Right lobe of liver (tissue), 6 donors: ENCODE measurements at regions not wholly inside any gene's neighbourhood (a gene's known extent, or its start where the extent isn't known, plus 50 kb on each side); places are given as distances from the start of the nearest gene placed in this dataset.

Source experiments
- ATAC-seq, 4 donors: fragments of 200-7000 bp; cut with Tn5 transposase; one replicate each; pipeline ENCODE4 v1.9.1; 2020; ENCODE audit warnings: mild to moderate bottlenecking in 4 of 4, moderate library complexity in 4 of 4
- DNase-seq, 3 donors: peaks; one replicate each; pipeline ENCODE4 v3.0.0-alpha.2; 2020
- H3K27ac ChIP-seq, 3 donors: fragments of 200-600 bp; one replicate each; pipeline ENCODE4 v1.8.0; 2022
- H3K27me3 ChIP-seq, 2 donors: fragments of 200-600 bp; one replicate each; pipeline ENCODE4 v1.8.0; 2022
- H3K36me3 ChIP-seq, 4 donors: fragments of 200-600 bp; sonication (generic) in 1 of 4; one replicate each; pipeline versions ENCODE4 v1.5.1 to v1.8.0; 2017 to 2022; ENCODE audit warnings: control low read depth in 1 of 4
- H3K4me1 ChIP-seq, 4 donors: fragments of 200-600 bp; sonication (generic) in 1 of 4; one replicate each; pipeline versions ENCODE4 v1.5.1 to v1.8.0; 2017 to 2022; ENCODE audit warnings: control low read depth in 1 of 4
- H3K4me3 ChIP-seq, 3 donors: fragments of 200-600 bp; one replicate each; pipeline ENCODE4 v1.8.0; 2022
- H3K9me3 ChIP-seq, 4 donors: fragments of 200-600 bp; sonication (generic) in 1 of 4; one replicate each; pipeline versions ENCODE4 v1.5.1 to v1.8.0; 2017 to 2022; ENCODE audit warnings: control low read depth in 1 of 4
- POLR2A ChIP-seq: fragments of 450-650 bp; IDR thresholded peaks from one replicate; pipeline ENCODE4 v1.6.1; 2017; ENCODE audit warnings: antibody characterized with exemption, mild to moderate bottlenecking
- WGBS: methylation state at CpG from one replicate; pipeline ENCODE4 v1.1.6; 2018; ENCODE audit warnings: low coverage, low lambda C conversion rate; ENCODE audit not compliant: insufficient coverage; ENCODE audit errors: missing lambda C conversion rate; 5-methylcytosine and 5-hydroxymethylcytosine counted together
- intact Hi-C, 2 donors: fragments of 100-400 bp; cut with DNase I; formaldehyde crosslinking; loops; one replicate each; pipeline versions ENCODE4 v1.11.2 to v1.14.1; 2022
- TF ChIP-seq, protein P1 (sequence below), 4 donors: fragments of 200-600 bp in 3 of 4; fragments of 450-650 bp in 1 of 4; IDR thresholded peaks; one replicate each; pipeline versions ENCODE4 v1.5.1 to v1.8.0; 2016 to 2022; ENCODE audit warnings: antibody characterized with exemption in 4 of 4, mild to moderate bottlenecking in 2 of 4
- donor health status: DM: no; HTN: yes; CAD: no.
- donor health status: DM: no; HTN: no; CAD: no.
- donor health status: DM: no; HTN: no; CAD: no.
- donor health status: DM: no; HTN: yes; CAD: no.
- donor health status: DM: no; HTN: yes; CAD: no.

GRCh38 chr10:44439958-44440244, 55.0 kb upstream of the CXCL12 start:
- no peak overlapping the region for H3K27ac ChIP-seq
- no peaks in the 10 kb centered on the region for H3K27me3 ChIP-seq
- TF ChIP-seq POLR2A: no peak
- TF ChIP-seq, protein P1, sequence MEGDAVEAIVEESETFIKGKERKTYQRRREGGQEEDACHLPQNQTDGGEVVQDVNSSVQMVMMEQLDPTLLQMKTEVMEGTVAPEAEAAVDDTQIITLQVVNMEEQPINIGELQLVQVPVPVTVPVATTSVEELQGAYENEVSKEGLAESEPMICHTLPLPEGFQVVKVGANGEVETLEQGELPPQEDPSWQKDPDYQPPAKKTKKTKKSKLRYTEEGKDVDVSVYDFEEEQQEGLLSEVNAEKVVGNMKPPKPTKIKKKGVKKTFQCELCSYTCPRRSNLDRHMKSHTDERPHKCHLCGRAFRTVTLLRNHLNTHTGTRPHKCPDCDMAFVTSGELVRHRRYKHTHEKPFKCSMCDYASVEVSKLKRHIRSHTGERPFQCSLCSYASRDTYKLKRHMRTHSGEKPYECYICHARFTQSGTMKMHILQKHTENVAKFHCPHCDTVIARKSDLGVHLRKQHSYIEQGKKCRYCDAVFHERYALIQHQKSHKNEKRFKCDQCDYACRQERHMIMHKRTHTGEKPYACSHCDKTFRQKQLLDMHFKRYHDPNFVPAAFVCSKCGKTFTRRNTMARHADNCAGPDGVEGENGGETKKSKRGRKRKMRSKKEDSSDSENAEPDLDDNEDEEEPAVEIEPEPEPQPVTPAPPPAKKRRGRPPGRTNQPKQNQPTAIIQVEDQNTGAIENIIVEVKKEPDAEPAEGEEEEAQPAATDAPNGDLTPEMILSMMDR (IDR thresholded peaks at IDR 0.05): no peak
- no peaks in the 10 kb centered on the region for H3K36me3 ChIP-seq
- no peak overlapping the region for H3K4me3 ChIP-seq
- no peak for ATAC-seq
- H3K9me3 ChIP-seq: no peaks in the 10 kb centered on the region
- intact Hi-C loops: no loop called here
- DNase-seq: no peak
- WGBS: no CpG with 5 or more reads among the region's 5 CpGs
- no peaks in the 10 kb centered on the region for H3K4me1 ChIP-seq

DNA sequence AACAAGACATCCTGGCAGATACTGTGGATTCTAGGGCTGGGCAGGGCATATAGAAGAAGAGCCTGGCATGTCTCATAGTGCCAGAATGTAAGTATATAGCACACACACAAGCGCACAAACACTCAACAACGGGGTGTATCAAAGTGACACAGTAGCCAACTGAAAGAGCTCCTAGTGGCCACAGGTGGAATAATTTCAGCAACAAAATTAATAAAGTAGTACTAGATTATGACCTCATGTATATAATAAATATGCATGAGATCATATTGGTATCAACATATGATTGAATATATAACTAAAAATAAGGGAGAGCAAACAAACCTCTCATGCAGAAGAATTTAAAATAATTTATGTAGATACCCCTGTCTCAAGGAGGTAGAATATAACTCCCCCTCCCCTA, 72.4 kb upstream of the CXCL12 start:
- DNase-seq (no peak), ATAC-seq (no peak)
- intact Hi-C loops: no loop called here
- no peaks in the 10 kb centered on the region for H3K36me3 ChIP-seq
- H3K27ac ChIP-seq: no peak overlapping the region
- H3K9me3 ChIP-seq: no peaks in the 10 kb centered on the region
- 95% methylated on average over 2 of the region's 2 CpGs for WGBS
- no peak overlapping the region for H3K4me3 ChIP-seq
- no peaks in the 10 kb centered on the region for H3K27me3 ChIP-seq
- H3K4me1 ChIP-seq: no peaks in the 10 kb centered on the region
- TF ChIP-seq, protein P1 (IDR thresholded peaks at IDR 0.05): no peak
- TF ChIP-seq POLR2A: no peak

DNA sequence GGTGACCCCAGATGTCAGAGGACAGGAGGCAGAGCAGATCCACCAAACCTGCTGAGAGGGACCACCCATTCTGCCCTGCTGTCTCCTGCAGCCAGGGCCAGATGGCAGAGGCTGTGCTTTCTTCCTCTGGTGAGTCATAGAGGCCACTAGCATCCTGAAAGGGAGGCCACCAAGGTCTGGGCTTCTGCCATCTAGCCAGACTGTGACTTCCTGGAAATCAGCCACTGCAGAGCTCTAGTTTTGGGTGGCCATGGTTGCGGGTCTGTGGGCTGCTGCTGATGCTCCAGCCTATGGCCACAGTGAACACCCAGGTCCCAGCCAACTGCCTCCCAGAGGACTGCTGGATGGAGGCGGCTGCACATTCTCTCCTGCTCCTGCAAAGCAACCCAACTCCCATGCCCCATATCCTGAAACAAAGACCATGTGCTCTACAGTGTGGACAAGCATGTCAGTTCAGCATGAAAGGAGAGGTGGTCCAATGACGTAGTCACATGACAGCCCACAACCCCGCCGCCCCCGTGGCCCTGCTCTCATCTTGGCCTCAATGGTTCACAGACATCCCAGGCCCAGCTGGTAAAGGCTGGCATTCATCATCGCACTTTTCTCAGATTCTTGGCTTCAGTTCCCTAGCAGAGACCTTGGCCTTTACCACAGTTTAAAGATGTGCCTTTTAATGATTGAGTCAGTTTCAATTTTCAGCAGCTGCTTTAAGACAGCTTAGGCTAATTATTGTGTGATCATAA, 73.9 kb upstream of the CXCL12 start:
- H3K4me1 ChIP-seq: no peaks in the 10 kb centered on the region
- H3K4me3 ChIP-seq: no peak overlapping the region
- WGBS: 50% methylated on average over 1 of the region's 7 CpGs
- H3K36me3 ChIP-seq: no peaks in the 10 kb centered on the region
- ATAC-seq (peak in 3 of 4 donors; percentile 16 to 32 (median 23)), DNase-seq (no peak)
- H3K27me3 ChIP-seq: no peaks in the 10 kb centered on the region
- no peaks in the 10 kb centered on the region for H3K9me3 ChIP-seq
- intact Hi-C loops: no loop called here
- no peak overlapping the region for H3K27ac ChIP-seq
- TF ChIP-seq, protein P1 (IDR thresholded peaks at IDR 0.05): no peak
- TF ChIP-seq POLR2A: no peak

- no peaks in the 10 kb centered on the region for H3K9me3 ChIP-seq
These were observed 74.8 kb upstream of the CXCL12 start for GRCh38 chr10:44459671-44460070.

More at GRCh38 chr10:44459671-44460070, 74.8 kb upstream of the CXCL12 start:
- intact Hi-C loops: no loop called here
- DNase-seq: no peak
- TF ChIP-seq, protein P1 (IDR thresholded peaks at IDR 0.05): no peak
- no peak for TF ChIP-seq POLR2A
- Histone ChIP-seq H3K27ac (no peak overlapping the region), H3K4me3 (no peak overlapping the region), H3K4me1 (no peaks in the 10 kb centered on the region), H3K36me3 (no peaks in the 10 kb centered on the region), H3K27me3 (no peaks in the 10 kb centered on the region)
- 30% methylated on average over 2 of the region's 2 CpGs for WGBS
- ATAC-seq: peak in 2 of 4 donors; percentile 17 to 31
